B cell (primary cell): ENCODE measurements at regions not wholly inside any gene's neighbourhood (a gene's known extent, or its start where the extent isn't known, plus 50 kb on each side); places are given as distances from the start of the nearest gene placed in this dataset.

Experiments used
- ATAC-seq: fragments of 200-7000 bp; cut with Tn5 transposase; one replicate; pipeline ENCODE4 v1.10.0; 2021; ENCODE audit warnings: low read depth, mild to moderate bottlenecking, moderate number of reproducible peaks, moderate library complexity
- CTCF ChIA-PET: fragments of 350-600 bp; sonication (Branson Sonifier 250); formaldehyde crosslinking; loops from one replicate; lab custom pipeline; 2021; ENCODE audit warnings: antibody characterized with exemption, inconsistent platforms; lab: Charles Lee
- POLR2A ChIA-PET: fragments of 350-600 bp; sonication (Branson Sonifier 250); formaldehyde crosslinking; loops from one replicate; lab custom pipeline; 2021; ENCODE audit warnings: antibody characterized with exemption; lab: Charles Lee
- DNase-seq: peaks from one replicate; pipeline ENCODE4 v3.0.0; 2013
- H2AFZ ChIP-seq: 2 replicates; pipeline ENCODE4 v1.6.1; 2012; ENCODE audit warnings: mild to moderate bottlenecking, low read depth, low read length; ENCODE audit not compliant: insufficient read depth, poor library complexity, severe bottlenecking
- H3K27ac ChIP-seq, 2 donors: 1 replicate in 1 of 2; 2 replicates in 1 of 2; pipeline ENCODE4 v1.5.1; 2012 to 2013; ENCODE audit warnings: low read length in 2 of 2, mild to moderate bottlenecking in 2 of 2, moderate library complexity in 1 of 2
- H3K27me3 ChIP-seq, 4 experiments: fragments of 200-600 bp in 1 of 4; sonication (generic) in 1 of 4; replicated peaks in 1 of 4; 1 replicate in 2 of 4; 2 replicates in 2 of 4; pipeline versions ENCODE4 v1.6.1 to v1.7.0; 2013 to 2016; ENCODE audit warnings: low read length in 3 of 4, mild to moderate bottlenecking in 2 of 4, mixed read lengths in 1 of 4, moderate library complexity in 1 of 4; ENCODE audit not compliant: insufficient read depth in 4 of 4, control insufficient read depth in 3 of 4; ENCODE audit errors: control extremely low read depth in 1 of 4
- H3K36me3 ChIP-seq, 2 experiments: replicated peaks in 1 of 2; 1 replicate in 1 of 2; 2 replicates in 1 of 2; pipeline versions ENCODE4 v1.6.1 to v1.7.1; 2013; ENCODE audit warnings: low read length in 1 of 2; ENCODE audit not compliant: insufficient read depth in 2 of 2, control insufficient read depth in 1 of 2; ENCODE audit errors: control extremely low read depth in 1 of 2, extremely low read depth in 1 of 2
- H3K4me1 ChIP-seq, 2 donors: fragments of 200-600 bp in 1 of 2; sonication (generic) in 1 of 2; 1 replicate in 1 of 2; 2 replicates in 1 of 2; pipeline versions ENCODE4 v1.5.1 to v1.6.1; 2013 to 2017; ENCODE audit warnings: low read length in 2 of 2; ENCODE audit not compliant: control insufficient read depth in 2 of 2, insufficient read depth in 2 of 2
- H3K4me2 ChIP-seq: replicated peaks from 2 replicates; pipeline ENCODE3; 2012; ENCODE audit warnings: mild to moderate bottlenecking, low read depth, low read length; ENCODE audit not compliant: poor library complexity, severe bottlenecking
- H3K4me3 ChIP-seq, 5 experiments: fragments of 200-600 bp in 1 of 5; sonication (generic) in 1 of 5; 1 replicate in 3 of 5; 2 replicates in 2 of 5; pipeline versions ENCODE4 v1.5.1 to v1.7.0; 2011 to 2016; ENCODE audit warnings: low read length in 4 of 5, mild to moderate bottlenecking in 4 of 5, low read depth in 2 of 5, control low read depth in 1 of 5, moderate library complexity in 1 of 5; ENCODE audit not compliant: insufficient read depth in 1 of 5; ENCODE audit errors: control extremely low read depth in 1 of 5, extremely low read depth in 1 of 5
- H3K79me2 ChIP-seq: fragments of 200-600 bp; sonication (generic); one replicate; pipeline ENCODE4 v1.6.0; 2016; ENCODE audit warnings: low read length; ENCODE audit not compliant: control insufficient read depth, insufficient read depth
- H3K9ac ChIP-seq: fragments of 200-600 bp; sonication (generic); 2 replicates; pipeline ENCODE4 v1.6.1; 2017; ENCODE audit warnings: mild to moderate bottlenecking, low read length, moderate library complexity
- H3K9me3 ChIP-seq, 3 donors: one replicate each; pipeline versions ENCODE4 v1.6.1 to v1.7.1; 2013; ENCODE audit warnings: low read length in 2 of 3; ENCODE audit not compliant: control insufficient read depth in 2 of 3, insufficient read depth in 1 of 3; ENCODE audit errors: control extremely low read depth in 1 of 3
- H4K20me1 ChIP-seq: 2 replicates; pipeline ENCODE4 v1.6.0; 2012; ENCODE audit warnings: mild to moderate bottlenecking, low read length; ENCODE audit not compliant: insufficient read depth, control insufficient read depth, poor library complexity, severe bottlenecking
- H3K27ac Mint-ChIP-seq: one replicate; pipeline ENCODE4 v1.8.0; 2021; ENCODE audit warnings: mixed read lengths
- H3K27me3 Mint-ChIP-seq: one replicate; pipeline ENCODE4 v1.8.0; 2021; ENCODE audit warnings: mixed read lengths
- H3K4me1 Mint-ChIP-seq: one replicate; pipeline ENCODE4 v1.8.0; 2021; ENCODE audit warnings: mixed read lengths
- H3K4me3 Mint-ChIP-seq: one replicate; pipeline ENCODE4 v1.8.0; 2021; ENCODE audit warnings: mixed read lengths
- H3K9me3 Mint-ChIP-seq: one replicate; pipeline ENCODE4 v1.8.0; 2022; ENCODE audit warnings: mixed read lengths; ENCODE audit not compliant: insufficient read depth
- EZH2 ChIP-seq: IDR thresholded peaks from 2 replicates; pipeline ENCODE4 v1.6.1; 2012; ENCODE audit warnings: borderline replicate concordance, low read depth, mild to moderate bottlenecking, moderate library complexity, low read length; ENCODE audit not compliant: insufficient read depth, poor library complexity, severe bottlenecking
- WGBS: methylation state at CpG from one replicate; pipeline ENCODE4 v1.1.5; 2013; ENCODE audit warnings: missing lambda C conversion rate; ENCODE audit not compliant: insufficient coverage; 5-methylcytosine and 5-hydroxymethylcytosine counted together
- intact Hi-C: fragments of 100-400 bp; cut with micrococcal nuclease; formaldehyde crosslinking; loops from one replicate; pipeline ENCODE4 v1.10.0; 2022
- TF ChIP-seq, protein P1 (sequence below): fragments of 200-600 bp; IDR thresholded peaks from one replicate; pipeline ENCODE4 v1.8.0; 2022; ENCODE audit warnings: antibody characterized with exemption, mild to moderate bottlenecking

GRCh38 chr17:6020376-6021010, 49.7 kb upstream of the WSCD1 start:
- H2AFZ ChIP-seq, result no peak overlapping the region
- H3K79me2 ChIP-seq, result no peaks in the 10 kb centered on the region
- WGBS, result 54% methylated on average over 2 of the region's 3 CpGs
- peaks cover 28% of the 10 kb centered on the region for H3K27me3 Mint-ChIP-seq
- no peak overlapping the region for H3K27ac Mint-ChIP-seq
- H3K9me3 ChIP-seq, result no peaks in the 10 kb centered on the region
- no peak overlapping the region for H3K27ac ChIP-seq
- ChIA-PET POLR2A (no interaction called here), CTCF (no interaction called here)
- no peak overlapping the region for H3K4me3 Mint-ChIP-seq
- no peak overlapping the region for H3K4me2 ChIP-seq
- no peaks in the 10 kb centered on the region for H3K4me1 ChIP-seq
- no peaks in the 10 kb centered on the region for H3K36me3 ChIP-seq
- no peak for DNase-seq
- no peak overlapping the region for H3K9ac ChIP-seq
- H3K9me3 Mint-ChIP-seq, result no peaks in the 10 kb centered on the region
- ATAC-seq, result no peak
- no peak overlapping the region for H3K4me3 ChIP-seq
- intact Hi-C loops, result no loop called here
- H3K27me3 ChIP-seq, result peaks cover 0 to 2% (median 0%) of the 10 kb centered on the region in 4 experiments
- no peaks in the 10 kb centered on the region for H4K20me1 ChIP-seq
- no peaks in the 10 kb centered on the region for H3K4me1 Mint-ChIP-seq
- TF ChIP-seq, protein P1, sequence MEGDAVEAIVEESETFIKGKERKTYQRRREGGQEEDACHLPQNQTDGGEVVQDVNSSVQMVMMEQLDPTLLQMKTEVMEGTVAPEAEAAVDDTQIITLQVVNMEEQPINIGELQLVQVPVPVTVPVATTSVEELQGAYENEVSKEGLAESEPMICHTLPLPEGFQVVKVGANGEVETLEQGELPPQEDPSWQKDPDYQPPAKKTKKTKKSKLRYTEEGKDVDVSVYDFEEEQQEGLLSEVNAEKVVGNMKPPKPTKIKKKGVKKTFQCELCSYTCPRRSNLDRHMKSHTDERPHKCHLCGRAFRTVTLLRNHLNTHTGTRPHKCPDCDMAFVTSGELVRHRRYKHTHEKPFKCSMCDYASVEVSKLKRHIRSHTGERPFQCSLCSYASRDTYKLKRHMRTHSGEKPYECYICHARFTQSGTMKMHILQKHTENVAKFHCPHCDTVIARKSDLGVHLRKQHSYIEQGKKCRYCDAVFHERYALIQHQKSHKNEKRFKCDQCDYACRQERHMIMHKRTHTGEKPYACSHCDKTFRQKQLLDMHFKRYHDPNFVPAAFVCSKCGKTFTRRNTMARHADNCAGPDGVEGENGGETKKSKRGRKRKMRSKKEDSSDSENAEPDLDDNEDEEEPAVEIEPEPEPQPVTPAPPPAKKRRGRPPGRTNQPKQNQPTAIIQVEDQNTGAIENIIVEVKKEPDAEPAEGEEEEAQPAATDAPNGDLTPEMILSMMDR, result no peak
- no peak for TF ChIP-seq EZH2
